ENCODE measurements at regions not wholly inside any gene's neighbourhood (a gene's known extent, or its start where the extent isn't known, plus 50 kb on each side); places are given as distances from the start of the nearest gene placed in this dataset.
"Not testable (repeated sequence)": the region's sequence is repeated elsewhere in the genome, so short reads cannot be mapped to it uniquely, and the experiment has no call there.

DNA sequence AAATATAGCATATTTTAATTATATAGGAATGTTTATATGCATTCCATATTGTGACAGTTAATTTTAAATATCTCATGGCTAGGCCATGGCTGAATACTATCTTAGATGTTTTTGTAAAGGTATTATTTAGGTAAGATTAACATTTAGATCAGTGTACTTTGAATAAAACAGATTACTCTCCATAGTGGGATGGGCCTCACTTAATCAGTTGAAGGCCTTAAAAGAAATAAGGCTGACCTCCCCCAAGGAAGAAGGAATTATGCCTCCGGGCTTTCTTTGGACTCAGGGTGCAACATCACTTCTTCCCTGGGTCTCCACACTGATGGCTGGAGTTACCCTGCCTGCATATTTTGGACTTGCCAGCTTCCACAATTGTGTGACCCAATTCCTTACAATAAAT is 113.4 kb downstream of the SEPTIN7 start:
- TF ChIP-seq, protein P1, sequence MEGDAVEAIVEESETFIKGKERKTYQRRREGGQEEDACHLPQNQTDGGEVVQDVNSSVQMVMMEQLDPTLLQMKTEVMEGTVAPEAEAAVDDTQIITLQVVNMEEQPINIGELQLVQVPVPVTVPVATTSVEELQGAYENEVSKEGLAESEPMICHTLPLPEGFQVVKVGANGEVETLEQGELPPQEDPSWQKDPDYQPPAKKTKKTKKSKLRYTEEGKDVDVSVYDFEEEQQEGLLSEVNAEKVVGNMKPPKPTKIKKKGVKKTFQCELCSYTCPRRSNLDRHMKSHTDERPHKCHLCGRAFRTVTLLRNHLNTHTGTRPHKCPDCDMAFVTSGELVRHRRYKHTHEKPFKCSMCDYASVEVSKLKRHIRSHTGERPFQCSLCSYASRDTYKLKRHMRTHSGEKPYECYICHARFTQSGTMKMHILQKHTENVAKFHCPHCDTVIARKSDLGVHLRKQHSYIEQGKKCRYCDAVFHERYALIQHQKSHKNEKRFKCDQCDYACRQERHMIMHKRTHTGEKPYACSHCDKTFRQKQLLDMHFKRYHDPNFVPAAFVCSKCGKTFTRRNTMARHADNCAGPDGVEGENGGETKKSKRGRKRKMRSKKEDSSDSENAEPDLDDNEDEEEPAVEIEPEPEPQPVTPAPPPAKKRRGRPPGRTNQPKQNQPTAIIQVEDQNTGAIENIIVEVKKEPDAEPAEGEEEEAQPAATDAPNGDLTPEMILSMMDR (IDR thresholded peaks at IDR 0.05): not testable (repeated sequence)
- not testable (repeated sequence) for TF ChIP-seq EZH2phosphoT487 (IDR thresholded peaks at IDR 0.05)

Measured in neural progenitor cell (in vitro differentiated cells).